HepG2 (cell line): ENCODE measurements at regions not wholly inside any gene's neighbourhood (a gene's known extent, or its start where the extent isn't known, plus 50 kb on each side); places are given as distances from the start of the nearest gene placed in this dataset.

Source experiments
- ATAC-seq: fragments of 200-7000 bp; cut with Tn5 transposase; 3 replicates; pipeline ENCODE4 v1.9.1; 2020; ENCODE audit warnings: mild to moderate bottlenecking, moderate library complexity
- BruUV-seq: library from RNA; stranded (reverse); fragments of 400-500 nt; replicated peaks from 2 replicates; lab custom pipeline; 2021; lab: Mats Ljungman, UMichigan
- CTCF ChIA-PET: fragments of 300-600 bp; formaldehyde crosslinking; extraction: SDS; loops from one replicate; lab custom pipeline; 2021; ENCODE audit warnings: low total read pairs, inconsistent platforms, low intra/inter-chr PET ratio; lab: Yijun Ruan, JAX
- POLR2A ChIA-PET: fragments of 350-600 bp; sonication (Branson Sonifier 250); formaldehyde crosslinking; loops from one replicate; lab custom pipeline; 2020; ENCODE audit warnings: antibody characterized with exemption, inconsistent platforms; lab: Yijun Ruan, JAX
- DNase-seq: peaks from one replicate; pipeline ENCODE4 v3.0.0-alpha.2; 2015; ENCODE audit warnings: low spot score
- FAIRE-seq: peaks from 3 replicates; lab custom pipeline; 2011; peaks lifted over from hg19 to GRCh38; lab: Jason Lieb, UNC
- H2AFZ ChIP-seq: one replicate; pipeline ENCODE4 v1.6.1; 2011; ENCODE audit warnings: low read length, inconsistent platforms
- H3K27ac ChIP-seq: fragments of 300-600 bp; 3 replicates; pipeline ENCODE4 v1.8.0; 2011; ENCODE audit warnings: mixed run types, mild to moderate bottlenecking, mixed read lengths, low read length, inconsistent platforms; ENCODE audit not compliant: insufficient read depth; ENCODE audit errors: extremely low read length
- H3K27me3 ChIP-seq, 2 experiments: fragments of 200-600 bp in 1 of 2; 2 replicates in 1 of 2; 3 replicates in 1 of 2; pipeline versions ENCODE4 v1.6.0 to v1.8.0; 2011; ENCODE audit warnings: low read length in 2 of 2, mild to moderate bottlenecking in 2 of 2, moderate library complexity in 2 of 2, inconsistent platforms in 1 of 2; ENCODE audit not compliant: insufficient read depth in 2 of 2, control insufficient read depth in 1 of 2
- H3K36me3 ChIP-seq, 2 experiments: fragments of 200-600 bp in 1 of 2; replicated peaks in 1 of 2; 2 replicates in 1 of 2; 3 replicates in 1 of 2; pipeline versions ENCODE4 v1.5.1 to v1.8.0; 2011; ENCODE audit warnings: low read length in 2 of 2, inconsistent platforms in 1 of 2; ENCODE audit not compliant: insufficient read depth in 2 of 2, control insufficient read depth in 1 of 2
- H3K4me1 ChIP-seq: 2 replicates; pipeline ENCODE4 v1.5.1; 2012; ENCODE audit warnings: low read length, inconsistent platforms; ENCODE audit not compliant: insufficient read depth
- H3K4me2 ChIP-seq: 2 replicates; pipeline ENCODE4 v1.6.0; 2011; ENCODE audit warnings: low read depth, low read length, inconsistent platforms
- H3K4me3 ChIP-seq, 3 experiments: fragments of 200-600 bp in 1 of 3; sonication (generic), shearing (Covaris generic) in 1 of 3; replicated peaks in 1 of 3; 2 replicates each; pipeline ENCODE4 v1.5.1; 2011 to 2016; ENCODE audit warnings: low read length in 3 of 3, inconsistent platforms in 2 of 3, low read depth in 2 of 3, mild to moderate bottlenecking in 2 of 3, control low read depth in 1 of 3, mixed read lengths in 1 of 3; ENCODE audit not compliant: insufficient read depth in 1 of 3
- H3K79me2 ChIP-seq: one replicate; pipeline ENCODE4 v1.6.1; 2011; ENCODE audit warnings: low read length, inconsistent platforms; ENCODE audit not compliant: insufficient read depth
- H3K9ac ChIP-seq: 2 replicates; pipeline ENCODE4 v1.6.0; 2011; ENCODE audit warnings: mild to moderate bottlenecking, low read depth, low read length, inconsistent platforms; ENCODE audit not compliant: insufficient read depth
- H3K9me3 ChIP-seq: 2 replicates; pipeline ENCODE4 v1.5.1; 2012; ENCODE audit warnings: mild to moderate bottlenecking, low read length
- H4K20me1 ChIP-seq: 2 replicates; pipeline ENCODE4 v1.6.0; 2011; ENCODE audit warnings: inconsistent platforms, mild to moderate bottlenecking, low read length, moderate library complexity; ENCODE audit not compliant: insufficient read depth
- ARID5B ChIP-seq: IDR thresholded peaks from 2 replicates; pipeline ENCODE4 v1.4.0; 2020; ENCODE audit warnings: mild to moderate bottlenecking, missing genetic modification reagents
- CTCF ChIP-seq: sonication (generic); formaldehyde crosslinking; IDR thresholded peaks from 2 replicates; pipeline ENCODE4 v1.5.0; 2020; ENCODE audit warnings: mild to moderate bottlenecking, missing genetic modification reagents, moderate library complexity
- HMGXB4 ChIP-seq, 2 experiments: sonication (generic) in 1 of 2; formaldehyde crosslinking in 1 of 2; IDR thresholded peaks; 2 replicates each; pipeline versions ENCODE4 v1.4.0 to v1.6.1; 2018 to 2020; ENCODE audit warnings: missing genetic modification reagents in 2 of 2, borderline replicate concordance in 1 of 2, low read depth in 1 of 2, mild to moderate bottlenecking in 1 of 2, missing biosample characterization in 1 of 2
- KDM2A ChIP-seq: sonication (generic); formaldehyde crosslinking; IDR thresholded peaks from 2 replicates; pipeline ENCODE4 v1.4.0; 2020; ENCODE audit warnings: low read depth, missing genetic modification reagents, borderline replicate concordance
- RAD21 ChIP-seq: fragments of 450-650 bp; formaldehyde crosslinking; IDR thresholded peaks from 2 replicates; pipeline ENCODE4 v1.5.0; 2020; ENCODE audit warnings: mild to moderate bottlenecking
- SMC3 ChIP-seq: IDR thresholded peaks from 2 replicates; pipeline ENCODE4 v1.6.1; 2011; ENCODE audit warnings: low read length, improper control_type of control experiment
- STAG1 ChIP-seq: sonication (generic); formaldehyde crosslinking; IDR thresholded peaks from 2 replicates; pipeline ENCODE4 v1.4.0; 2020; ENCODE audit warnings: missing genetic modification reagents
- TCF7 ChIP-seq: sonication (generic); IDR thresholded peaks from 2 replicates; pipeline ENCODE4 v1.6.1; 2016; ENCODE audit warnings: antibody characterized with exemption, low read depth
- XRCC5 ChIP-seq: fragments of 200-400 bp; formaldehyde crosslinking; optimal IDR thresholded peaks from 2 replicates; pipeline ENCODE3; 2017; ENCODE audit warnings: mild to moderate bottlenecking, low read length
- ZNF331 ChIP-seq: sonication (generic); formaldehyde crosslinking; IDR thresholded peaks from 2 replicates; pipeline ENCODE4 v1.4.0; 2020; ENCODE audit warnings: missing genetic modification reagents
- ZNF691 ChIP-seq: sonication (generic); formaldehyde crosslinking; IDR thresholded peaks from 2 replicates; pipeline ENCODE4 v1.4.0; 2020; ENCODE audit warnings: missing genetic modification reagents, low read depth, mild to moderate bottlenecking, borderline replicate concordance
- whole genome bisulfite sequencing: methylation state at CpG from one replicate; pipeline ENCODE4 v1.1.6; 2017; ENCODE audit warnings: low lambda C conversion rate; 5-methylcytosine and 5-hydroxymethylcytosine counted together
- in situ Hi-C: cut with HindIII; loops from 2 replicates; pipeline ENCODE4 v1.10.0; 2017; ENCODE audit warnings: low pct_unique_long_range_greater_than_20kb; ENCODE audit not compliant: extremely low pct_ligation_motif_present
- intact Hi-C: fragments of 100-400 bp; cut with micrococcal nuclease; formaldehyde crosslinking; loops from one replicate; pipeline ENCODE4 v1.10.0; 2022; ENCODE audit not compliant: unreplicated experiment

GRCh38 chr15:62254137-62254934 is 89.3 kb upstream of the C2CD4B start:
- H2AFZ ChIP-seq: no peak overlapping the region
- FAIRE-seq: no peak
- WGBS: 13% methylated on average over 9 of the region's 11 CpGs
- H3K79me2 ChIP-seq: no peaks in the 10 kb centered on the region
- ChIA-PET POLR2A (no interaction called here), CTCF (no interaction called here)
- H3K36me3 ChIP-seq: no peaks in the 10 kb centered on the region
- H3K4me3 ChIP-seq: no peak overlapping the region
- H3K4me2 ChIP-seq: no peak overlapping the region
- H3K27ac ChIP-seq: no peak overlapping the region
- intact Hi-C loops (loop anchor here (1.0 to 10.0 kb wide), 2 partner anchors 129 to 380 kb away; no protein-coding TSS in a partner anchor), in situ Hi-C loops (no loop called here)
- peaks cover 54% of the 10 kb centered on the region for H3K4me1 ChIP-seq
- no peaks in the 10 kb centered on the region for H4K20me1 ChIP-seq
- no TSS peak for BruUV-seq
- H3K9ac ChIP-seq: no peak overlapping the region
- no peaks in the 10 kb centered on the region for H3K9me3 ChIP-seq
- DNase-seq: peak; percentile 59
- H3K27me3 ChIP-seq: peaks cover 2 to 9% of the 10 kb centered on the region in 2 experiments; a peak in 2 of 5 replicates
- ATAC-seq: peak; percentile 86
- TF ChIP-seq HMGXB4 (CRISPR knock-in tag; IDR thresholded peaks at IDR 0.05; ENCODE audit: borderline replicate concordance in 1 of 2, low read depth in 1 of 2) (0 out of 4 replicates have a peak, but pooled peaks of 1 of the 2 experiments have one; percentile 43), XRCC5 (peak; percentile 87), SMC3 (peak; percentile 53; the same call in 1 of the 2 replicates), KDM2A (CRISPR knock-in tag) (peak; percentile 38; the same call in 1 of the 2 replicates), ZNF691 (CRISPR knock-in tag) (0 out of 2 replicates have a peak, but pooled peaks have one; percentile 34), ZNF331 (CRISPR knock-in tag) (0 out of 2 replicates have a peak, but pooled peaks have one; percentile 17), TCF7 (peak; percentile 55), STAG1 (CRISPR knock-in tag) (peak; percentile 58), RAD21 (CRISPR knock-in tag) (peak; percentile 53; the same call in 1 of the 2 replicates), ARID5B (CRISPR knock-in tag) (no peak), CTCF (peak; percentile 76)
